ENCODE measurements at regions not wholly inside any gene's neighbourhood (a gene's known extent, or its start where the extent isn't known, plus 50 kb on each side); places are given as distances from the start of the nearest gene placed in this dataset.

GRCh38 chr13:40077396-40078027, 422.1 kb downstream of the COG6 start:
- H3K4me1 Mint-ChIP-seq (ENCODE audit: low read depth), result peaks cover 16% of the 10 kb centered on the region
- H3K27ac Mint-ChIP-seq, result peak overlapping the region; percentile 69
- POLR2A ChIA-PET, result no interaction called here

DNA sequence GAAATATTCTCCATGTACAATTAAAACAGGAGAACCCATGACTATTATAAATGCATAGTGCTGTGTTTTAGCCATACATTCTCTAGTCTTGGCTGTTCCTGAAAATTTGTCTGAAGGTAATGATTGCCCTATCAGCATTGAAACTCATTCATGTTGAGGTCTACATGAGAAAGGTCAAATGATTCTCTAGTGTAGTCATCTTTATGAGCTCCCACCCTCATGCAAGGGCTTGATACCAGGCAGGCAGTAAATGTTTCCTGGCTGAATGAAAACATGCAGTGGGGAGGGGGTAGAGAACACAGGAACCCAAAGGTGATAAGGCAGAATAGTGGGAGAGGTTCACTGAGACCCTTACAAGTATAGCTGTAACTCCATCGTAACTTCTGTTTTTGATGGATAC, 424.3 kb downstream of the COG6 start:
- DNase-seq (no peak), ATAC-seq (no peak)
- Mint-ChIP-seq H3K9me3 (ENCODE audit: insufficient read depth) (peaks cover 4% of the 10 kb centered on the region), H3K27me3 (ENCODE audit: low read depth) (no peaks in the 10 kb centered on the region), H3K4me3 (no peak overlapping the region), H3K4me1 (ENCODE audit: low read depth) (peaks cover 16% of the 10 kb centered on the region), H3K36me3 (ENCODE audit: low read depth) (no peaks in the 10 kb centered on the region), H3K27ac (no peak overlapping the region)
- ChIA-PET POLR2A (interaction anchor here (0.7 kb wide), 1 partner anchor 137 kb away, joined by 4 read pairs; no protein-coding TSS in a partner anchor), CTCF (interaction anchor here (1.0 to 1.2 kb wide), 3 partner anchors 10 to 13 kb away, joined by 4 read pairs; no protein-coding TSS in a partner anchor)

More at GRCh38 chr13:40077396-40078027, 422.1 kb downstream of the COG6 start:
- Mint-ChIP-seq H3K4me3 (no peak overlapping the region), H3K9me3 (ENCODE audit: insufficient read depth) (peaks cover 4% of the 10 kb centered on the region), H3K36me3 (ENCODE audit: low read depth) (no peaks in the 10 kb centered on the region), H3K27me3 (ENCODE audit: low read depth) (no peaks in the 10 kb centered on the region)
- DNase-seq, result peak; percentile 43
- CTCF ChIA-PET, result interaction anchor here (1.1 kb wide), 1 partner anchor 8 kb away, joined by 8 read pairs; no protein-coding TSS in a partner anchor
- ATAC-seq, result no peak

DNA sequence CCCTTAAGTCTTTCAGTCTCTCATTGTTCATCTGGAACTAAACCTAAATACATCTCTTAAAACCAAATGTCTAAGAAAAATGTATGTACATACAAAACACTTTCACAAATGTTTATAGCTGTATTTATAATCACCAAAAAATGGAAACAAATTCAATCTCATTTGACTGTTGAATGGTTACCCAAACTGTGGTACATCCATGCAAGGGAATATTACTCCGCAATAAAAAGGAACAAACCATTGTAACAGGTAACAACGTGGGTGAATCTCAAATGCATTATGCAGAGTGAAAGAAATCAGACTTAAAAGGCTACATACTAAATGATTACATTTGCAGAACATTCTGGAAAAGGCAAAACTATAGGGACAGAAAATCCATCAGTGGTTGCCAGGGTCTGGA, 425.2 kb downstream of the COG6 start:
- no peak overlapping the region for H3K4me3 Mint-ChIP-seq
- ATAC-seq, result no peak
- ChIA-PET CTCF (interaction anchor here (0.6 kb wide), 1 partner anchor 381 kb away, joined by 3 read pairs; no protein-coding TSS in a partner anchor), POLR2A (no interaction called here)
- no peak for DNase-seq
- no peaks in the 10 kb centered on the region for H3K36me3 Mint-ChIP-seq (ENCODE audit: low read depth)
- H3K9me3 Mint-ChIP-seq (ENCODE audit: insufficient read depth), result peaks cover 4% of the 10 kb centered on the region
- H3K4me1 Mint-ChIP-seq (ENCODE audit: low read depth), result peaks cover 16% of the 10 kb centered on the region
- H3K27ac Mint-ChIP-seq, result no peak overlapping the region
- no peaks in the 10 kb centered on the region for H3K27me3 Mint-ChIP-seq (ENCODE audit: low read depth)

- ChIA-PET POLR2A (no interaction called here), CTCF (no interaction called here)
- no peak for DNase-seq
- no peaks in the 10 kb centered on the region for H3K36me3 Mint-ChIP-seq (ENCODE audit: low read depth)
- ATAC-seq, result no peak
- peaks cover under 1% of the 10 kb centered on the region for H3K9me3 Mint-ChIP-seq (ENCODE audit: insufficient read depth)
- no peak overlapping the region for H3K4me3 Mint-ChIP-seq
- peaks cover 11% of the 10 kb centered on the region for H3K4me1 Mint-ChIP-seq (ENCODE audit: low read depth)
- no peak overlapping the region for H3K27ac Mint-ChIP-seq
- H3K27me3 Mint-ChIP-seq (ENCODE audit: low read depth), result no peaks in the 10 kb centered on the region
Observed at GRCh38 chr13:40082639-40083038, 427.2 kb downstream of the COG6 start.

- no peaks in the 10 kb centered on the region for H3K9me3 Mint-ChIP-seq (ENCODE audit: insufficient read depth)
- POLR2A ChIA-PET, result no interaction called here
- ATAC-seq, result no peak
Observed at GRCh38 chr13:40083841-40084240, 428.4 kb downstream of the COG6 start.

DNA sequence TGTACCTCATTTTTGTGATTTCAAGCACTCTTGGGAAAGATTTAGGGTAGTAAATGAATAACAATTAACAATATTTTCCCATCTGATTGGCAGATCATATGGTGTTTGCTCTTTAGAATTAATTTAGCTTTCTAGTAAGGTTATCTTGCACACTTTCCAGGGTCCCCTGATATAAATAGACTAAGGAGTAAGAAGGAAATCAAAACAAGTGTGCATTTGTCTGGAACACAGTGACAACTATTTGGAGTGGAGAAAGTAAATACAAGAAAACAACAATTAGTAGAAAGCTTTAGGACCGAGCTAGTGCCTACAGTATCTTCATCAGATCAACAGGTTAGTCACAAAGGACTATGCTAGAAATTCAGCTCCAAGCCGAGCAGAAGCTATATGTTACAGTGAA, 429.5 kb downstream of the COG6 start:
- POLR2A ChIA-PET, result interaction anchor here (0.9 kb wide), 1 partner anchor 10 kb away, joined by 3 read pairs; no protein-coding TSS in a partner anchor
- H3K9me3 Mint-ChIP-seq (ENCODE audit: insufficient read depth), result no peaks in the 10 kb centered on the region

More at GRCh38 chr13:40083841-40084240, 428.4 kb downstream of the COG6 start:
- no peaks in the 10 kb centered on the region for H3K36me3 Mint-ChIP-seq (ENCODE audit: low read depth)
- DNase-seq, result no peak
- H3K27ac Mint-ChIP-seq, result no peak overlapping the region
- no peaks in the 10 kb centered on the region for H3K27me3 Mint-ChIP-seq (ENCODE audit: low read depth)
- H3K4me3 Mint-ChIP-seq, result no peak overlapping the region
- CTCF ChIA-PET, result interaction anchor here (0.6 to 1.5 kb wide), 3 partner anchors 10 to 15 kb away, joined by 3 to 4 read pairs (median 4); no protein-coding TSS in a partner anchor
- no peaks in the 10 kb centered on the region for H3K4me1 Mint-ChIP-seq (ENCODE audit: low read depth)

GRCh38 chr13:40087091-40088002, 431.9 kb downstream of the COG6 start:
- H3K4me1 Mint-ChIP-seq (ENCODE audit: low read depth), result no peaks in the 10 kb centered on the region
- ChIA-PET CTCF (no interaction called here), POLR2A (no interaction called here)
- H3K27ac Mint-ChIP-seq, result no peak overlapping the region
- H3K9me3 Mint-ChIP-seq (ENCODE audit: insufficient read depth), result no peaks in the 10 kb centered on the region
- no peaks in the 10 kb centered on the region for H3K36me3 Mint-ChIP-seq (ENCODE audit: low read depth)
- H3K27me3 Mint-ChIP-seq (ENCODE audit: low read depth), result no peaks in the 10 kb centered on the region
- DNase-seq, result no peak
- no peak for ATAC-seq
- H3K4me3 Mint-ChIP-seq, result no peak overlapping the region

More for the DNA sequence above, 429.5 kb downstream of the COG6 start:
- no peaks in the 10 kb centered on the region for H3K4me1 Mint-ChIP-seq (ENCODE audit: low read depth)
- CTCF ChIA-PET, result interaction anchor here (1.6 kb wide), 1 partner anchor 16 kb away, joined by 7 read pairs; no protein-coding TSS in a partner anchor
- ATAC-seq (no peak), DNase-seq (no peak)
- no peaks in the 10 kb centered on the region for H3K36me3 Mint-ChIP-seq (ENCODE audit: low read depth)
- H3K4me3 Mint-ChIP-seq, result no peak overlapping the region
- no peaks in the 10 kb centered on the region for H3K27me3 Mint-ChIP-seq (ENCODE audit: low read depth)
- H3K27ac Mint-ChIP-seq, result no peak overlapping the region

- Mint-ChIP-seq H3K27ac (no peak overlapping the region), H3K27me3 (ENCODE audit: low read depth) (no peaks in the 10 kb centered on the region), H3K4me1 (ENCODE audit: low read depth) (peaks cover 23% of the 10 kb centered on the region), H3K4me3 (no peak overlapping the region), H3K9me3 (ENCODE audit: insufficient read depth) (peaks cover 8% of the 10 kb centered on the region), H3K36me3 (ENCODE audit: low read depth) (peaks cover 6% of the 10 kb centered on the region)
- ChIA-PET CTCF (interaction anchor here (0.7 to 1.1 kb wide), 3 partner anchors 10 to 24 kb away, joined by 3 to 7 read pairs (median 3); no protein-coding TSS in a partner anchor), POLR2A (no interaction called here)
- DNase-seq (no peak), ATAC-seq (no peak)
Observed at GRCh38 chr13:40094056-40094455, 438.6 kb downstream of the COG6 start.

DNA sequence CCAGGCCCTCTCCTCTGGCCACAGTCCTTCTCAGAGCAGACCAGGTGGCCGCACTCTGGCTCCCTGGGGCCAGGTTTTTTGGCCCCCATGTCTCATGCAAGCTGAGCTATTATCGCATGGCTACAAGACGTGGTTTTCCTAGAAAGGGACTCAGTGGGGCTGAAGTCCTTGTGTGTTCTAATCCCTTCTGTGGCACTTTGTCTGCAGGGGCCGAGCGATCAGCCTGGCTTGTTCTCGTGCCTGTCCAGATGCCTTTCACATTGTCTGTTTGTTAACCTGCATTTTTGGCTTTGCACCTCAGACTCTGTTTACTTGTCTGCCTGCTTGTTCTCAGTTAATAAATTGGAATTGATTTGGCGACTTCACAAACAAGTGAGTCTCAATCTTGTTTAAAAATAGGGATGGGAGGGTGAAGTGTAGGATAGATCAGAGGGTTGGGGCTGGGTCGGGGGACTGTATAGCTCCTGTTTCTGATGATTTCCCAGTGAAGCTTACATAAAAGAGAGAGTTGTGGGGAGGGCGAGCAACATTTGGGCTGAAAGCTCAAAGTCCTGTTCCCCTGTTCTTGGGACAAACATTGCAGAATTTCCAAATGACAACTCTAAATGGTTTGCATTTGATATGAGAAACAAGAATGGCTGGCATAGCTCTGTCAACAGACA, 440.4 kb downstream of the COG6 start:
- H3K27me3 Mint-ChIP-seq (ENCODE audit: low read depth), result no peaks in the 10 kb centered on the region
- ChIA-PET POLR2A (no interaction called here), CTCF (interaction anchor here (1.0 to 1.6 kb wide), 4 partner anchors 12 to 125 kb away, joined by 3 to 5 read pairs (median 4); no protein-coding TSS in a partner anchor)

DNA sequence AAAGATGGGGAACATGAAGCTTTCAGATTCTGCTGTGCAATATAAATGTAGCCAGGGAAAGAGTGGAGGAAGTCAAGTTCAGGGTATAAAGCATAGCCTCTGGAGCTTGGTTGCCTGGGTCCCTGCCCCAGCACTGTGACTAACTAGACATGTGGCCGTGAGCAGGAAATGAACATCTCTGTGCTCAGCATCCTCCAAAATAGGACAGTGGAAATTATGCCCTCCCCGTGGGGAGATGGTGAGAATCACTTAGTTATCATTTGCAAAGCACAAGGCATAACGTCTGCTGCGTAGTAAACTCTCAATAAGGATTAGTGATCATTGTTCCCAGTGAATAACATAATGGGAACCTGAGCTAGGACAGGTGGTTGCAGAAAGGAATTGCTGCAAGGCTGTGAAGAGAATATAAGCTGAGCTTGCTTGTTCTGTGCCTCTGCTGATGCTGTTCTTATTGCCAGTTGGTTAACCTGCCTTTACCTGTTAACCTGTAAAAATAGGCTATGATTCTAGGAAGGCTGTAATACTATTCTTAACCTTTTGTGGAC, 441.0 kb downstream of the COG6 start:
- ChIA-PET POLR2A (interaction anchor here (0.6 kb wide), 1 partner anchor 17 kb away, joined by 3 read pairs; no protein-coding TSS in a partner anchor), CTCF (interaction anchor here (1.0 to 1.6 kb wide), 4 partner anchors 13 to 125 kb away, joined by 3 to 5 read pairs (median 4); no protein-coding TSS in a partner anchor)
- ATAC-seq, result peak; percentile 96
- Mint-ChIP-seq H3K4me3 (no peak overlapping the region), H3K4me1 (ENCODE audit: low read depth) (peaks cover 27% of the 10 kb centered on the region), H3K27me3 (ENCODE audit: low read depth) (no peaks in the 10 kb centered on the region), H3K36me3 (ENCODE audit: low read depth) (peaks cover 14% of the 10 kb centered on the region), H3K27ac (peak overlapping the region; percentile 37), H3K9me3 (ENCODE audit: insufficient read depth) (peaks cover 17% of the 10 kb centered on the region)
- DNase-seq, result peak; percentile 64

More for the DNA sequence above, 440.4 kb downstream of the COG6 start:
- Mint-ChIP-seq H3K36me3 (ENCODE audit: low read depth) (peaks cover 11% of the 10 kb centered on the region), H3K4me3 (no peak overlapping the region), H3K9me3 (ENCODE audit: insufficient read depth) (peaks cover 13% of the 10 kb centered on the region), H3K4me1 (ENCODE audit: low read depth) (peaks cover 23% of the 10 kb centered on the region), H3K27ac (peak overlapping the region; percentile 37)
- DNase-seq (no peak), ATAC-seq (no peak)

- ChIA-PET POLR2A (no interaction called here), CTCF (no interaction called here)
- ATAC-seq (no peak), DNase-seq (no peak)
- Mint-ChIP-seq H3K27me3 (ENCODE audit: low read depth) (no peaks in the 10 kb centered on the region), H3K36me3 (ENCODE audit: low read depth) (peaks cover 14% of the 10 kb centered on the region), H3K4me1 (ENCODE audit: low read depth) (peaks cover 39% of the 10 kb centered on the region), H3K9me3 (ENCODE audit: insufficient read depth) (peaks cover 17% of the 10 kb centered on the region), H3K27ac (no peak overlapping the region), H3K4me3 (no peak overlapping the region)
Observed at GRCh38 chr13:40098246-40098645, 442.8 kb downstream of the COG6 start.
